Tibial nerve (tissue), 3 donors: ENCODE measurements at regions not wholly inside any gene's neighbourhood (a gene's known extent, or its start where the extent isn't known, plus 50 kb on each side); places are given as distances from the start of the nearest gene placed in this dataset.

Experiments used
- CTCF ChIP-seq, 5 experiments: fragments of 200-600 bp in 3 of 5; fragments of 450-650 bp in 2 of 5; sonication (generic) in 3 of 5; IDR thresholded peaks; one replicate each; pipeline ENCODE4 v1.5.1; 2016 to 2019; ENCODE audit warnings: antibody characterized with exemption in 5 of 5, mild to moderate bottlenecking in 3 of 5, moderate library complexity in 2 of 5
- POLR2A ChIP-seq, 2 donors: fragments of 450-650 bp; IDR thresholded peaks; one replicate each; pipeline ENCODE4 v1.6.1; 2017; ENCODE audit warnings: antibody characterized with exemption in 2 of 2, mild to moderate bottlenecking in 2 of 2, moderate library complexity in 2 of 2

GRCh38 chr14:61139006-61139599, 142.0 kb downstream of the TMEM30B start:
- TF ChIP-seq CTCF (IDR thresholded peaks at IDR 0.05) (no peak), POLR2A (IDR thresholded peaks at IDR 0.05) (no peak)
